Activated CD4-positive, alpha-beta T cell treated with anti-CD3 and anti-CD28 coated beads for 48 hours (primary cell): ENCODE measurements at regions not wholly inside any gene's neighbourhood (a gene's known extent, or its start where the extent isn't known, plus 50 kb on each side); places are given as distances from the start of the nearest gene placed in this dataset.
"Not testable (repeated sequence)": the region's sequence is repeated elsewhere in the genome, so short reads cannot be mapped to it uniquely, and the experiment has no call there.

Source experiments
- DNase-seq: peaks from one replicate; pipeline ENCODE4 v3.0.0-alpha.2; 2020

- no peak for DNase-seq
These were observed 149.8 kb upstream of the NR5A2 start for GRCh38 chr1:199877526-199878384.

GRCh38 chr1:199878823-199879222, 148.7 kb upstream of the NR5A2 start:
- no peak for DNase-seq

GRCh38 chr1:199898654-199899053, 128.9 kb upstream of the NR5A2 start:
- DNase-seq, result no peak

GRCh38 chr1:199901341-199901740, 126.2 kb upstream of the NR5A2 start:
- no peak for DNase-seq

- no peak for DNase-seq
These were observed 120.1 kb upstream of the NR5A2 start for GRCh38 chr1:199907361-199907760.

- no peak for DNase-seq
These were observed 118.4 kb upstream of the NR5A2 start for GRCh38 chr1:199909137-199909536.

- DNase-seq, result no peak
These were observed 114.2 kb upstream of the NR5A2 start for GRCh38 chr1:199913318-199913717.

GRCh38 chr1:199914546-199914945, 113.0 kb upstream of the NR5A2 start:
- DNase-seq, result no peak

- DNase-seq, result no peak
These were observed 109.2 kb upstream of the NR5A2 start for GRCh38 chr1:199918196-199918769.

GRCh38 chr1:199920635-199921034, 106.9 kb upstream of the NR5A2 start:
- no peak for DNase-seq

GRCh38 chr1:199929556-199929955, 98.0 kb upstream of the NR5A2 start:
- no peak for DNase-seq

- DNase-seq, result not testable (repeated sequence)
These were observed 97.4 kb upstream of the NR5A2 start for GRCh38 chr1:199930067-199930466.

- DNase-seq, result no peak
These were observed 95.7 kb upstream of the NR5A2 start for GRCh38 chr1:199931666-199932377.

GRCh38 chr1:199932462-199932861, 95.0 kb upstream of the NR5A2 start:
- no peak for DNase-seq

GRCh38 chr1:199936441-199936840, 91.1 kb upstream of the NR5A2 start:
- DNase-seq, result no peak

GRCh38 chr1:199937161-199937560, 90.3 kb upstream of the NR5A2 start:
- DNase-seq, result no peak

- DNase-seq, result no peak
These were observed 89.8 kb upstream of the NR5A2 start for GRCh38 chr1:199937661-199938060.

- DNase-seq, result no peak
These were observed 82.5 kb upstream of the NR5A2 start for GRCh38 chr1:199944986-199945385.

GRCh38 chr1:199945591-199945990, 81.9 kb upstream of the NR5A2 start:
- DNase-seq, result no peak

GRCh38 chr1:199946305-199947155, 81.0 kb upstream of the NR5A2 start:
- DNase-seq, result no peak

- no peak for DNase-seq
These were observed 78.8 kb upstream of the NR5A2 start for GRCh38 chr1:199948587-199949280.

GRCh38 chr1:199951005-199951404, 76.5 kb upstream of the NR5A2 start:
- not testable (repeated sequence) for DNase-seq
